ENCODE measurements at regions not wholly inside any gene's neighbourhood (a gene's known extent, or its start where the extent isn't known, plus 50 kb on each side); places are given as distances from the start of the nearest gene placed in this dataset.

- ChIA-PET CTCF (no interaction called here), POLR2A (ENCODE audit: low non-redundant PET) (no interaction called here)
- no peaks in the 10 kb centered on the region for H3K27me3 ChIP-seq (replicated peaks; ENCODE audit: insufficient read depth, low read depth, low read length, poor library complexity)
- TF ChIP-seq EZH2 (IDR thresholded peaks at IDR 0.05; ENCODE audit: borderline replicate concordance, low read depth, low read length, poor library complexity, severe bottlenecking): no peak
- no peak for TF ChIP-seq CTCF (conservative IDR thresholded peaks at IDR 0.05; ENCODE audit: low read depth, low read length)
- no peak overlapping the region for H3K4me3 ChIP-seq (ENCODE audit: low read depth, low read length, poor library complexity, severe bottlenecking)
- intact Hi-C loops (cut with micrococcal nuclease; ENCODE audit: unreplicated experiment): no loop called here
- DNase-seq (ENCODE audit: low spot score): no peak
- no peaks in the 10 kb centered on the region for H3K9me3 ChIP-seq (ENCODE audit: low read depth, low read length, poor library complexity, severe bottlenecking)
- BruUV-seq (replicated peaks): no TSS peak
- H3K36me3 ChIP-seq (ENCODE audit: insufficient read depth, low read length, poor library complexity, severe bottlenecking): no peaks in the 10 kb centered on the region
- H3K27ac ChIP-seq (ENCODE audit: low read depth, low read length, poor library complexity, severe bottlenecking): peak overlapping the region; percentile 33
- peaks cover 54% of the 10 kb centered on the region for H3K4me1 ChIP-seq (ENCODE audit: insufficient read depth, low read length, poor library complexity, severe bottlenecking)
Observed at GRCh38 chr14:106507354-106507753, 981.0 kb downstream of the TMEM121 start.

- Histone ChIP-seq H3K36me3 (ENCODE audit: insufficient read depth, low read length, poor library complexity, severe bottlenecking) (no peaks in the 10 kb centered on the region), H3K27ac (ENCODE audit: low read depth, low read length, poor library complexity, severe bottlenecking) (no peak overlapping the region), H3K4me1 (ENCODE audit: insufficient read depth, low read length, poor library complexity, severe bottlenecking) (peaks cover 45% of the 10 kb centered on the region), H3K9me3 (ENCODE audit: low read depth, low read length, poor library complexity, severe bottlenecking) (no peaks in the 10 kb centered on the region), H3K4me3 (ENCODE audit: low read depth, low read length, poor library complexity, severe bottlenecking) (no peak overlapping the region), H3K27me3 (replicated peaks; ENCODE audit: insufficient read depth, low read depth, low read length, poor library complexity) (no peaks in the 10 kb centered on the region)
- TF ChIP-seq CTCF (conservative IDR thresholded peaks at IDR 0.05; ENCODE audit: low read depth, low read length) (peak; percentile 54), EZH2 (IDR thresholded peaks at IDR 0.05; ENCODE audit: borderline replicate concordance, low read depth, low read length, poor library complexity, severe bottlenecking) (no peak)
- CTCF ChIA-PET: interaction anchor here (0.6 to 1.1 kb wide), 2 partner anchors 54 to 72 kb away, joined by 3 read pairs; no protein-coding TSS in a partner anchor
- intact Hi-C loops (cut with micrococcal nuclease; ENCODE audit: unreplicated experiment): no loop called here
- peak; percentile 40 for DNase-seq (ENCODE audit: low spot score)
- no TSS peak for BruUV-seq (replicated peaks)
- POLR2A ChIA-PET (ENCODE audit: low non-redundant PET): no interaction called here
Observed at GRCh38 chr14:106508216-106508615, 981.8 kb downstream of the TMEM121 start.

- H3K9me3 ChIP-seq (ENCODE audit: low read depth, low read length, poor library complexity, severe bottlenecking): no peaks in the 10 kb centered on the region
- BruUV-seq (replicated peaks): no TSS peak
- POLR2A ChIA-PET (ENCODE audit: low non-redundant PET): no interaction called here
Observed at GRCh38 chr14:106509176-106509575, 982.8 kb downstream of the TMEM121 start.

More at GRCh38 chr14:106509176-106509575, 982.8 kb downstream of the TMEM121 start:
- no peak overlapping the region for H3K4me3 ChIP-seq (ENCODE audit: low read depth, low read length, poor library complexity, severe bottlenecking)
- no peak overlapping the region for H3K27ac ChIP-seq (ENCODE audit: low read depth, low read length, poor library complexity, severe bottlenecking)
- DNase-seq (ENCODE audit: low spot score): no peak
- H3K4me1 ChIP-seq (ENCODE audit: insufficient read depth, low read length, poor library complexity, severe bottlenecking): peaks cover 36% of the 10 kb centered on the region
- H3K27me3 ChIP-seq (replicated peaks; ENCODE audit: insufficient read depth, low read depth, low read length, poor library complexity): no peaks in the 10 kb centered on the region
- TF ChIP-seq CTCF (conservative IDR thresholded peaks at IDR 0.05; ENCODE audit: low read depth, low read length) (no peak), EZH2 (IDR thresholded peaks at IDR 0.05; ENCODE audit: borderline replicate concordance, low read depth, low read length, poor library complexity, severe bottlenecking) (no peak)
- CTCF ChIA-PET: interaction anchor here (1.2 kb wide), 1 partner anchor 11 kb away, joined by 4 read pairs; no protein-coding TSS in a partner anchor
- no peaks in the 10 kb centered on the region for H3K36me3 ChIP-seq (ENCODE audit: insufficient read depth, low read length, poor library complexity, severe bottlenecking)
- intact Hi-C loops (cut with micrococcal nuclease; ENCODE audit: unreplicated experiment): no loop called here
